Left lobe of liver (tissue), 2 donors: ENCODE measurements at regions not wholly inside any gene's neighbourhood (a gene's known extent, or its start where the extent isn't known, plus 50 kb on each side); places are given as distances from the start of the nearest gene placed in this dataset.

Source experiments
- ATAC-seq: fragments of 200-7000 bp; cut with Tn5 transposase; one replicate; pipeline ENCODE4 v1.9.1; 2020; ENCODE audit warnings: mild to moderate bottlenecking, moderate library complexity
- DNase-seq: peaks from one replicate; pipeline ENCODE4 v3.0.0-alpha.2; 2020; ENCODE audit warnings: low spot score
- donor health status: DM: no; HTN: no; CAD: no; lungs with moderate emphysema.
- donor health status: DM: no; HTN: yes; CAD: no.

DNA sequence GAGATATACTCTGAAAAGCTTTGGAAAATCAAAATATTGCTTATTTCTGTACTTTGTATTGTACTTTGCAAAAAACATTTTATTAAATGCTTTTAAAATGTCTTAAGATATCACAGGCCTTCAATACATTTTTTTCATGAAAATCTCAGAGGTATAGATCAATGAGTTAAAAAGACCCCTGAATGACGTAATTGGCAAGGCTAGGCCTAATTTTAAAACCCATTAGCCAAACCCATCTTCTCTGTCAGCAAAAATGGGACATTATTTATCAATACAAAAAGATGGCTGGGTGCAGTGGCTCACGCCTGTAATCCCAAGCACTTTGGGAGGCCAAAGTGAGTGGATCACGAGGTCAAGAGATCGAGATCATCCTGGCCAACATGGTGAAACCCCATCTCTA is 84.8 kb upstream of the PAK5 start:
- DNase-seq (no peak), ATAC-seq (no peak)

DNA sequence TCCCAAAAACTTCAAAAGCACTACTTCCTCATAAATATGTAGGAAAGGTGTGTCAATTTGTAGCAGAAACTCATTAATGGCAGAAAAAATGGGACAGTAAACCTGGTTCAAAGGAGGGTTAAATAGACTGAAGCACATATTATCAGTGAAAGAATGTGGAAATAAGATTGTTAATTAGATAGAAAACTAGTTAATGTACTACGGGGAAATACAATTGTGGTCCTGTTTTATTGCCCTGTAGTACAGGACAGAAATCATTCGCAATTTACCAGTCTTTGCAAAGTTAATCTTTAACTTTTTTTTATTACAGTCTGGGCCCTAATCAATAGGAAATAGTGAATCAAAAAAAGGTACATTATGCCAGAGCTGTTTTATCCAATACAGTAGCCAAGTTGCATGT is 82.0 kb upstream of the PAK5 start:
- DNase-seq: no peak
- no peak for ATAC-seq

DNA sequence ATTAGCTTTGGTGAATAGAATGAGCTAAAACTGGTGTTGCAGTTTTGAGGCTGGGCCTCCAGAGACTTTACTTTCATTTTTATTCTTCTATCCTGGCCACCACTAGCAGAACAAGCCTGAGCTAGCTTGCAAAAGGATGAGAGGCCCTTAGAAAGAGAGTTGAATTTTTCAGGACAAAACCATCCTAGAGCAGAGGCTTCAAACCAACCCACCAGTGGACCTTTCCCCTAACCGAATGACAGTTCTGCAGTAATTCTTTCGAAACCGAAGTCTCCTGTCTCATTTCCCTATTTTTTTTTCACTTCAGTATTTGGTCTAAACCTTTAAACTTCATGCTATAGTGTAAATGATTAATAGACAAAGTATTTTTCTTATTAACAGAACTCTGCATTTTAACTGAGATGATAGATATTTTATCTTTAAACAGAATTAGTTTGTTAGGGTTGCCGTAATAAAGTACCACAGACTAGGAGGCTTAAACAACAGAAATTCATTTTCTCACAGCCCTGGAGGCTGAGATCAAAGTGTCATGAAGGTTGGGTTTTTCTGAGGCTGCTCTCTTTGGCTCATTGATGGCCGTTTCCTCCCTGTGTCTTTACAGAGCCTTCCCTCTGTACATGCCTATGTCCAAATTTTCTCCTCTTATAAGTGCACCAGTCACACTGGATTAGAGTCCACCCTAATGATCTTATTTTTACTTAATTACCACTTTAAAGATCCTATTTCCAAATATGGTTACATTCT is 80.6 kb upstream of the PAK5 start:
- no peak for ATAC-seq

DNA sequence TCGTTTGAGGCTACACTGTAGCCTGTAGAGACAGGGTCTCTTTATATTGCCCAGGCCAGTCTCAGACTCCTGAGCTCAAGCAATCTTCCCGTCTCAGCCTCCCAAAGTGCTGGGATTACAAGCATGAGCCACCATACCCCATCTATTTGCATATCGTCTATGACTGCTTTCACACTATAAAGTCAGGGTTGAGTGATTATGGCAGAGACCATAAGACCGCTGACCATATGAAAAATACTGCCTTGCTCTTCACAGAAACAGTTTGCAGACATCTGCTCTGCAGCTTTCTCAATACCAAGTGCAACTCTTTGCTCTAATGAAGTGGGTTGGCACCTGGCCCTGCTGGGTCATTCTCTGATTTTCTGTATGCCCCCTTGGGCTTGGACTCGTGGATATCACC is 79.5 kb upstream of the PAK5 start:
- ATAC-seq (no peak), DNase-seq (no peak)

More for the DNA sequence above, 80.6 kb upstream of the PAK5 start:
- DNase-seq: no peak

DNA sequence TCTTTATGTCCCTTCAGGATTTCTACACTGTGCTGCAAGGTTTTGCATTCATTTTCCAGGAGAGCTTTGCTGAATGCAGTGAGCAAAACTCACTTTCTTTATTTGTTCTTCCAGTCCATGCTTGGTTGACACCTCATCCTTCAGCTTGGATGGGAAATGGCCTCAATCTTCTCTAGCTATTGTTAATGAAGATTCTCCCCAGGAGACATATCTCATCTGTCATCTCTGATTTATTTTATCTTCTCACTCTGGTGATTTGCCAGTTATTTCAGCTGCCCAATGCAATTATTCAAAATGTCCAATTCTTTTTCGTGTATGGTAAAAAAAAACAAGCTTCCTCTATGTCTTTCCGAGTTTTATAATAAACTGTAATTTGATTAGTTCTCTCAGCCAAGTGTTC is 77.9 kb upstream of the PAK5 start:
- DNase-seq (no peak), ATAC-seq (no peak)

DNA sequence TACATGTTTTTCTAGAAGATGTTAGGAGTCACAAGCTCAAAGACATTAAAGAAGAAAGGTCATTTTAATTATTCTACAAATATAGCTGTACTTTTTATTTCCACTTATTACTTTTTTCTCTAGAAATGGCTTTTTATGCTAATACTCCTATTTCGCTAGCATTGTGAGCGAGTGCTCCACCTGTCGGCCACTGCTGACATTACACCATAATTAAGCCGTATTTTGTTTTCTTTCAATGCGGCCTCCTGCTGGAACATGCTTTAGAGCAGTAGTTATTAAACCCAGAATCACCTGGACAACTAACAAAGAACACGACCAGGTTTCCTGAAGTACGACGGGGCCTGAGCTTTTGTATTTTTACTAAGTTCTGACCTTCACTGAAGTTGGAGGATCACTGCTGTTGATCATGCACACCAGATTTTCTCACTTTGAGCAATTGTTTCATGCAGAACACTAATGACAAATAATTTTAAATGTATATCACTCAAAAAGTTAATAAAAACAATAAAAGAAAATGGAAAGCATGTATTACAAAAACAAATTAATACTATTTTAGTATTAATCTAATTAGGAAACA is 74.1 kb upstream of the PAK5 start:
- DNase-seq: peak; percentile 48
- peak; percentile 90 for ATAC-seq

DNA sequence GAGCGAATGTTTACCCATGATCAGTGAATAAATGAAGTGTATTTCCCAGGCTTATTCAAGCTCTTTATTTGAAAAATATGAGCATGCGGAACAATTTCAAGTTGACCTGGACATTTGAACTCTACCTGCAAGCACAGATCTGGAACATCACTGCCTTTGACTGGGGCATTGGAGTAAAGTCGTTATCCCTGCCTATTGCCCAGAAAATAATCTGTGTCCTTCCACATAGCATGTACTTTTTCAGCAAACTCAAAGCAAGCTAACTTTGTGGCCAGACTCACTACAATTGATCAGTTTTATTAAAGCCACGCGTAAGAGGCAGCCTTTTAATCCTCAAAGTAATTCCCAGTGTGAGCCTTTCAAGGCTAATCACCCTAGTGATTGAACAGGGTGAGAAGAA is 73.4 kb upstream of the PAK5 start:
- ATAC-seq (no peak), DNase-seq (no peak)

DNA sequence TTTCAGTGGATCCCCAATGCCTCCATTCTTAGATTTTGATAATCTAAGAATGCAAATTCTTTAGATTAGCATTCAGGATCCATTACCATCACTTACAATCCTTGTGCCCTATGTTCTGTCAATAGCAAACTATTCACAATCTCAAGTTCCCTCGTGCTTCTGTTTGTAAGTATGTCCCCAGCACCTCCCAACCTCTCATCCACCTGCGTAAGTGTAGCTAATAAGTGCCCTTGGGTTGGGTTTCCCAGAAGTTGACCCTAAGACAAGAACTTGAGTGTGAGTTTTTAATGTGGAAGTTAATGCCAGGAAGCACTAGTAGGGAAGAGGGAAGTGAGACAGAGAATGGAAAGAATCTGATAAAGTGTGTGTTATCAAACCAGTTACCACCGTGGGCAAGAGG is 72.6 kb upstream of the PAK5 start:
- ATAC-seq (no peak), DNase-seq (no peak)

DNA sequence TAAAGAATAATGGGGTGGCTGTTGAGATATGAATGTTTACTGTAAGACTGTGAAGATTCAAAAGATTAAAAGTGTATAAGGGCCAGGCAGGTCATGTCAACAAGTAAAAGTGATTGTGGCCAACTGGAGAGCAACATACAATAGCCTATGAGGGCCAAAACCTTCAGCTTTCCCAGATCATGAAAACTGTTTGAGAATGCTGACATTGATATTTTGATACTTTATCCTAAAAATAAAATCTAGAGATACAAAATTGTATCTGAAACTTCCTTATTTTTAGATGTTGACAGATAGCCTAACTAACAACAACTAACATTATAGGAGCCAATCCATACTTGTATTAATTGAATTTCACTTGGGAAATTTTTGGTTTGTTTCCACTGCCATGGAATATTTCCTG is 70.3 kb upstream of the PAK5 start:
- DNase-seq (no peak), ATAC-seq (no peak)

DNA sequence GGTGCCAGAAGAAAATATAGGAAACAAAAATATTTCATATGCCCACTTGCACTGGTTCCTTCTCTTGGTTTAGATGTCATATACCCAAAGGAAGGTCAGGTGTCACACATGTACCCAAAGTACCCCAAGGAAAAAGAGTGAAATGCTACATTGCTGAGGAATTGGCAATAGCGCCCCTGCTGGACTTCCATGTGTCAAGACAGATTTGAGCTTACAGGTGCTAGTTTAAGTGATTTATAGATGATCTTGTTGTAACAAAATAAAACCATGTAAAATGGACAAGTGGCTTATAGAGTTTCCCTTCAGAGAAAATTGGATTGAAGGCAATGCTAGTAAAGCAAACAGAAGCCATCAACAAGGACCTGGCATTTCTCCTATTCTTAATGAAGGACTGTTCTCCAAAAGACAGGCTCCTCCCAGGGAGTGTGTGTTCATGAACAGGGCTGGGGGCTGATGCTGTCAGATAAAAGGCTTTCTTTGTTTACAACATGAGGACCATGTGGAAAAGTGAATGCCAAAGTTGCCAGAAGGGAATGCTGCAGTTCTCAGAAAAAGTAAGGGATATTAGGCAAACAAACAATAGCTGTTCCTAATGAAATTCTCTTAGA is 64.3 kb upstream of the PAK5 start:
- DNase-seq: no peak
- no peak for ATAC-seq

DNA sequence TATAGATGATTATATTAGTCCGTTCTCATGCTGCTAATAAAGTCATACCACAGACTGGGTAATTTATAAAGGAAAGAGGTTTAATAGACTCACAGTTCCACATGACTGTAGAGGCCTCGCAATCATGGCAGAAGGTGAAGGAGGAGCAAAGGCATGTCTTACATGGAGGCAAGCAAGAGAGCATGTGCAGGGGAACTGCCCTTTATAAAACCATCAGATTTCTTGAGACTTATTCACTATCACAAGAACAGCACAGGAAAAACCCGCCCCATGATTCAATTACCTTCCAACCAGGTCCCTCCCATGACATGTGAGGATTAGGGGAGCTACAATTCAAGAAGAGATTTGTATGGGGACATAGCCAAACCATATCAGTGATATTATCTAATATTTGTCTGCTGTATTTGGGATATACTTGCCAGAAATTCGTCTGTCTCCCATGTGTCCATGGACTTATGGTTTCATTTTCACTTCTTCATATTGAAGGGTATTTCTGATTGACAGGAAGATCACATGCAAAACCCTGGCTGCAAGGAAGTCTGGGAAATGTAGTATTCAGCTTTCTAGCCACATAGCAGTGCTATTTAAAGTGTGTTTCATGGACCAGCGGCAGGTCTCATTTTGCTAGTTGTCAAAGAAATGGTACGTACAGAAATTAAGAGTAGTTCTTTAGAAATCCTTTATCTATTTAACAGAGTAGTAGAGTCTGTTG is 50.5 kb upstream of the PAK5 start:
- ATAC-seq: peak; percentile 99
- no peak for DNase-seq
